H1 (cell line): ENCODE measurements at regions not wholly inside any gene's neighbourhood (a gene's known extent, or its start where the extent isn't known, plus 50 kb on each side); places are given as distances from the start of the nearest gene placed in this dataset.

ENCODE experiments used
- CTCF ChIA-PET: fragments of 300-600 bp; sonication (Branson Sonifier 250); formaldehyde crosslinking; loops from one replicate; lab custom pipeline; 2021; ENCODE audit not compliant: partially characterized antibody; lab: Charles Lee
- POLR2A ChIA-PET: fragments of 300-600 bp; sonication (Branson Sonifier 250); formaldehyde crosslinking; loops from one replicate; lab custom pipeline; 2021; ENCODE audit warnings: inconsistent platforms; ENCODE audit not compliant: partially characterized antibody; lab: Charles Lee
- DNase-seq, 2 experiments: peaks; one replicate each; pipeline versions ENCODE4 v3.0.0 to v3.0.0-alpha.2; 2010 to 2022; ENCODE audit warnings: low spot score in 2 of 2, low read depth in 1 of 2, mixed read lengths in 1 of 2
- FAIRE-seq: peaks from 2 replicates; lab custom pipeline; 2011; peaks lifted over from hg19 to GRCh38; lab: Jason Lieb, UNC
- H2AFZ ChIP-seq: 2 replicates; pipeline ENCODE4 v1.8.1; 2012; ENCODE audit warnings: low read length, inconsistent platforms
- H2AK5ac ChIP-seq: 2 replicates; pipeline ENCODE4 v1.6.1; 2013; ENCODE audit warnings: low read depth, low read length
- H2BK120ac ChIP-seq: replicated peaks from 2 replicates; pipeline ENCODE3; 2013; ENCODE audit warnings: low read depth, low read length, inconsistent platforms
- H2BK12ac ChIP-seq: 2 replicates; pipeline ENCODE4 v1.6.1; 2013; ENCODE audit warnings: low read depth, low read length
- H2BK15ac ChIP-seq: 2 replicates; pipeline ENCODE4 v1.6.1; 2013; ENCODE audit warnings: low read length
- H2BK20ac ChIP-seq: 2 replicates; pipeline ENCODE4 v1.6.1; 2013; ENCODE audit warnings: low read length
- H2BK5ac ChIP-seq: 2 replicates; pipeline ENCODE4 v1.6.1; 2013; ENCODE audit warnings: low read depth, low read length
- H3K14ac ChIP-seq: 2 replicates; pipeline ENCODE4 v1.6.1; 2013; ENCODE audit warnings: inconsistent platforms; ENCODE audit not compliant: insufficient read length
- H3K18ac ChIP-seq: 2 replicates; pipeline ENCODE4 v1.6.1; 2013; ENCODE audit warnings: low read length; ENCODE audit errors: extremely low read depth
- H3K23ac ChIP-seq: 2 replicates; pipeline ENCODE4 v1.6.1; 2013; ENCODE audit warnings: inconsistent platforms; ENCODE audit not compliant: insufficient read length
- H3K23me2 ChIP-seq: 2 replicates; pipeline ENCODE4 v1.6.1; 2013; ENCODE audit warnings: low read depth, low read length
- H3K27ac ChIP-seq: 2 replicates; pipeline ENCODE4 v1.6.1; 2011; ENCODE audit warnings: low read depth, low read length, inconsistent platforms
- H3K27me3 ChIP-seq, 4 experiments: replicated peaks in 1 of 4; 1 replicate in 1 of 4; 2 replicates in 3 of 4; pipeline versions ENCODE4 v1.6.1 to v1.8.1; 2011 to 2013; ENCODE audit warnings: low read length in 3 of 4, mild to moderate bottlenecking in 3 of 4, inconsistent platforms in 2 of 4, mixed read lengths in 2 of 4, moderate library complexity in 1 of 4; ENCODE audit not compliant: control insufficient read depth in 3 of 4, insufficient read depth in 3 of 4; ENCODE audit errors: extremely low read depth in 1 of 4
- H3K36me3 ChIP-seq, 4 experiments: 2 replicates each; pipeline versions ENCODE4 v1.6.1 to v1.8.1; 2011 to 2013; ENCODE audit warnings: mild to moderate bottlenecking in 4 of 4, low read length in 3 of 4, moderate library complexity in 2 of 4, control low read depth in 1 of 4, inconsistent platforms in 1 of 4; ENCODE audit not compliant: insufficient read depth in 4 of 4, control insufficient read depth in 2 of 4
- H3K4ac ChIP-seq: replicated peaks from 2 replicates; pipeline ENCODE3; 2013; ENCODE audit warnings: low read length, low read depth, mixed read lengths, inconsistent platforms; ENCODE audit not compliant: insufficient read length
- H3K4me1 ChIP-seq, 4 experiments: replicated peaks in 1 of 4; 1 replicate in 1 of 4; 2 replicates in 3 of 4; pipeline versions ENCODE4 v1.6.1 to v1.8.1; 2011 to 2013; ENCODE audit warnings: low read length in 3 of 4, inconsistent platforms in 2 of 4, mixed read lengths in 1 of 4; ENCODE audit not compliant: insufficient read depth in 4 of 4, control insufficient read depth in 3 of 4
- H3K4me2 ChIP-seq, 2 experiments: 2 replicates each; pipeline versions ENCODE4 v1.6.1 to v1.8.1; 2011 to 2013; ENCODE audit warnings: low read depth in 2 of 2, low read length in 2 of 2, control low read depth in 1 of 2, inconsistent platforms in 1 of 2, mild to moderate bottlenecking in 1 of 2; ENCODE audit not compliant: insufficient read depth in 1 of 2
- H3K4me3 ChIP-seq, 4 experiments: fragments of 200-600, 300-600 bp in 1 of 4; sonication (generic), shearing (Covaris generic), sonication (Bioruptor Twin) in 1 of 4; 2 replicates each; pipeline versions ENCODE4 v1.5.1 to v1.8.1; 2011 to 2016; ENCODE audit warnings: low read length in 4 of 4, low read depth in 3 of 4, control low read depth in 2 of 4, inconsistent platforms in 2 of 4, mild to moderate bottlenecking in 2 of 4, mixed read lengths in 1 of 4, moderate library complexity in 1 of 4; ENCODE audit not compliant: insufficient read depth in 2 of 4; ENCODE audit errors: extremely low read depth in 1 of 4
- H3K56ac ChIP-seq: replicated peaks from 2 replicates; pipeline ENCODE3; 2013; ENCODE audit warnings: low read depth, mild to moderate bottlenecking, mixed read lengths, low read length, inconsistent platforms; ENCODE audit not compliant: insufficient read length
- H3K79me1 ChIP-seq: 2 replicates; pipeline ENCODE4 v1.6.1; 2013; ENCODE audit warnings: low read depth, low read length, control low read depth
- H3K79me2 ChIP-seq, 2 experiments: 2 replicates each; pipeline versions ENCODE4 v1.6.1 to v1.8.1; 2012 to 2013; ENCODE audit warnings: low read length in 2 of 2, mild to moderate bottlenecking in 2 of 2, inconsistent platforms in 1 of 2; ENCODE audit not compliant: insufficient read depth in 2 of 2, control insufficient read depth in 1 of 2
- H3K9ac ChIP-seq, 4 experiments: replicated peaks in 1 of 4; 1 replicate in 1 of 4; 2 replicates in 3 of 4; pipeline versions ENCODE4 v1.6.1 to v1.8.1; 2011 to 2013; ENCODE audit warnings: low read depth in 3 of 4, low read length in 3 of 4, control low read depth in 2 of 4, mild to moderate bottlenecking in 2 of 4, moderate library complexity in 2 of 4, inconsistent platforms in 1 of 4; ENCODE audit errors: extremely low read depth in 1 of 4
- H3K9me3 ChIP-seq, 2 experiments: 2 replicates each; pipeline versions ENCODE4 v1.6.1 to v1.8.1; 2012 to 2013; ENCODE audit warnings: mild to moderate bottlenecking in 2 of 2, moderate library complexity in 2 of 2, control low read depth in 1 of 2, inconsistent platforms in 1 of 2, low read depth in 1 of 2, low read length in 1 of 2, mixed read lengths in 1 of 2; ENCODE audit not compliant: insufficient read depth in 2 of 2
- H4K20me1 ChIP-seq, 2 experiments: replicated peaks in 1 of 2; 2 replicates each; pipeline versions ENCODE3 to v1.8.1; 2011 to 2013; ENCODE audit warnings: inconsistent platforms in 2 of 2, low read length in 2 of 2, mild to moderate bottlenecking in 1 of 2; ENCODE audit not compliant: insufficient read depth in 2 of 2, control insufficient read depth in 1 of 2
- H4K5ac ChIP-seq: 2 replicates; pipeline ENCODE4 v1.6.1; 2013; ENCODE audit warnings: low read length, low read depth, mixed read lengths, inconsistent platforms; ENCODE audit not compliant: insufficient read length
- H4K8ac ChIP-seq: 2 replicates; pipeline ENCODE4 v1.8.0; 2013; ENCODE audit warnings: mild to moderate bottlenecking, moderate library complexity, low read length, inconsistent platforms; ENCODE audit not compliant: insufficient read depth; ENCODE audit errors: extremely low read depth
- H4K91ac ChIP-seq: replicated peaks from 2 replicates; pipeline ENCODE3; 2013; ENCODE audit warnings: low read length, mixed read lengths, inconsistent platforms; ENCODE audit not compliant: insufficient read length
- HDAC2 ChIP-seq, 2 experiments: fragments of 300-600 bp in 1 of 2; sonication (generic) in 1 of 2; IDR thresholded peaks; 2 replicates each; pipeline ENCODE4 v1.6.1; 2011 to 2012; ENCODE audit warnings: low read depth in 2 of 2, low read length in 2 of 2, mild to moderate bottlenecking in 2 of 2, moderate library complexity in 2 of 2, borderline replicate concordance in 1 of 2, inconsistent platforms in 1 of 2
- SP4 ChIP-seq: IDR thresholded peaks from 2 replicates; pipeline ENCODE4 v1.6.1; 2012; ENCODE audit warnings: low read length, inconsistent platforms
- WGBS, 2 experiments: shearing (Covaris generic) in 1 of 2; methylation state at CpG; one replicate each; pipeline versions ENCODE4 v1.1.6 to v1.1.7; 2013 to 2015; ENCODE audit warnings: low lambda C conversion rate in 2 of 2, mixed read lengths in 2 of 2, inconsistent platforms in 1 of 2, low coverage in 1 of 2, missing lambda C conversion rate in 1 of 2; ENCODE audit not compliant: insufficient replicate concordance in 2 of 2, insufficient coverage in 1 of 2, insufficient read length in 1 of 2; ENCODE audit errors: extremely low coverage in 1 of 2, missing lambda C conversion rate in 1 of 2; 5-methylcytosine and 5-hydroxymethylcytosine counted together

- no peak overlapping the region for H3K4me2 ChIP-seq
- ChIA-PET CTCF (interaction anchor here (1.1 kb wide), 1 partner anchor 60 kb away, joined by 4 read pairs; no protein-coding TSS in a partner anchor), POLR2A (no interaction called here)
- no peak overlapping the region for H3K56ac ChIP-seq
- H3K23ac ChIP-seq, result no peak overlapping the region
- no peak overlapping the region for H4K8ac ChIP-seq
- no peak overlapping the region for H4K5ac ChIP-seq
- H2BK20ac ChIP-seq, result no peak overlapping the region
- H2BK120ac ChIP-seq, result no peak overlapping the region
- H3K4me1 ChIP-seq, result peaks cover 0 to 4% (median 0%) of the 10 kb centered on the region in 4 experiments; a peak in 1 of 7 replicates
- WGBS, 2 experiments, result 100% methylated on average over 1 of the region's 1 CpG; no CpG with 5 or more reads in 1 of the 2 experiments
- no peak overlapping the region for H3K27ac ChIP-seq
- no peaks in the 10 kb centered on the region for H3K79me1 ChIP-seq
- no peaks in the 10 kb centered on the region for H3K9me3 ChIP-seq
- no peak overlapping the region for H3K9ac ChIP-seq
- H2AFZ ChIP-seq, result no peak overlapping the region
- no peak overlapping the region for H2AK5ac ChIP-seq
- H3K4ac ChIP-seq, result no peak overlapping the region
- H3K4me3 ChIP-seq, result no peak overlapping the region
- no peak overlapping the region for H3K18ac ChIP-seq
- no peaks in the 10 kb centered on the region; a peak in 2 of 7 replicates for H3K27me3 ChIP-seq
- no peaks in the 10 kb centered on the region for H4K20me1 ChIP-seq
- H3K36me3 ChIP-seq, result no peaks in the 10 kb centered on the region
- H2BK15ac ChIP-seq, result no peak overlapping the region
- no peaks in the 10 kb centered on the region for H3K23me2 ChIP-seq
- H2BK12ac ChIP-seq, result no peak overlapping the region
- no peak overlapping the region for H3K14ac ChIP-seq
- H3K79me2 ChIP-seq, result no peaks in the 10 kb centered on the region
- DNase-seq (no peak), FAIRE-seq (no peak)
- H4K91ac ChIP-seq, result no peak overlapping the region
- no peak overlapping the region for H2BK5ac ChIP-seq
- TF ChIP-seq HDAC2 (IDR thresholded peaks at IDR 0.05; ENCODE audit: borderline replicate concordance in 1 of 2, low read depth in 2 of 2, low read length in 2 of 2) (no peak), SP4 (no peak)
These were observed 130.1 kb upstream of the CTTNBP2NL start for GRCh38 chr1:112265931-112266330.
